22Rv1 (cell line): ENCODE measurements at regions not wholly inside any gene's neighbourhood (a gene's known extent, or its start where the extent isn't known, plus 50 kb on each side); places are given as distances from the start of the nearest gene placed in this dataset.

Experiments
- H3K27ac ChIP-seq: fragments of 450-650 bp; 2 replicates; pipeline ENCODE4 v1.5.1; 2017
- CTCF ChIP-seq: fragments of 450-650 bp; IDR thresholded peaks from 2 replicates; pipeline ENCODE4 v1.5.1; 2017; ENCODE audit warnings: mild to moderate bottlenecking
- ZFX ChIP-seq: fragments of 450-650 bp; IDR thresholded peaks from 2 replicates; pipeline ENCODE4 v1.6.1; 2017; ENCODE audit warnings: antibody characterized with exemption, borderline replicate concordance

- no peak overlapping the region for H3K27ac ChIP-seq
- TF ChIP-seq CTCF (no peak), ZFX (no peak)
These were observed 390.4 kb downstream of the SOX9 start for GRCh38 chr17:72511242-72511641.

GRCh38 chr17:72511874-72512273, 391.1 kb downstream of the SOX9 start:
- no peak overlapping the region for H3K27ac ChIP-seq
- no peak for TF ChIP-seq ZFX
- TF ChIP-seq CTCF = no peak

GRCh38 chr17:72512649-72513556, 392.1 kb downstream of the SOX9 start:
- TF ChIP-seq ZFX (no peak), CTCF (no peak)

GRCh38 chr17:72514321-72514861, 393.6 kb downstream of the SOX9 start:
- H3K27ac ChIP-seq = no peak overlapping the region
- TF ChIP-seq ZFX (no peak), CTCF (no peak)

More at GRCh38 chr17:72512649-72513556, 392.1 kb downstream of the SOX9 start:
- H3K27ac ChIP-seq = no peak overlapping the region

GRCh38 chr17:72514891-72515290, 394.1 kb downstream of the SOX9 start:
- no peak overlapping the region for H3K27ac ChIP-seq

GRCh38 chr17:72515291-72516065, 394.7 kb downstream of the SOX9 start:
- no peak overlapping the region for H3K27ac ChIP-seq
- no peak for TF ChIP-seq CTCF
- TF ChIP-seq ZFX = no peak

More at GRCh38 chr17:72514891-72515290, 394.1 kb downstream of the SOX9 start:
- TF ChIP-seq ZFX (no peak), CTCF (no peak)
